HL-60 (cell line): ENCODE measurements at regions not wholly inside any gene's neighbourhood (a gene's known extent, or its start where the extent isn't known, plus 50 kb on each side); places are given as distances from the start of the nearest gene placed in this dataset.
"Not testable (repeated sequence)": the region's sequence is repeated elsewhere in the genome, so short reads cannot be mapped to it uniquely, and the experiment has no call there.

Source experiments
- DNase-seq, 2 experiments: peaks; one replicate each; pipeline ENCODE4 v3.0.0-alpha.2; 2010 to 2020; ENCODE audit warnings: low read depth in 1 of 2, low spot score in 1 of 2
- H3K27ac ChIP-seq: fragments of 250-450 bp; sonication (Bioruptor Pico); replicated peaks from 2 replicates; pipeline ENCODE4 v1.5.1; 2020; ENCODE audit warnings: mild to moderate bottlenecking, moderate library complexity
- H3K27me3 ChIP-seq: fragments of 250-450 bp; sonication (Bioruptor Pico); 2 replicates; pipeline ENCODE4 v1.5.1; 2021; ENCODE audit warnings: mild to moderate bottlenecking, moderate library complexity; ENCODE audit not compliant: insufficient read depth, poor library complexity, severe bottlenecking
- H3K4me3 ChIP-seq: replicated peaks from 2 replicates; pipeline ENCODE4 v1.5.1; 2011; ENCODE audit warnings: mild to moderate bottlenecking, control low read depth, low read length; ENCODE audit not compliant: insufficient read depth
- GABPA ChIP-seq: IDR thresholded peaks from 2 replicates; pipeline ENCODE4 v1.6.1; 2012; ENCODE audit warnings: low read depth
- POLR2AphosphoS5 ChIP-seq: IDR thresholded peaks from 2 replicates; pipeline ENCODE4 v1.6.1; 2012; ENCODE audit warnings: low read depth
- SPI1 ChIP-seq: IDR thresholded peaks from 2 replicates; pipeline ENCODE4 v1.6.1; 2012; ENCODE audit warnings: low read depth, mild to moderate bottlenecking, borderline replicate concordance
- TF ChIP-seq, protein P1 (sequence below): IDR thresholded peaks from 2 replicates; pipeline ENCODE4 v1.6.1; 2012; ENCODE audit warnings: low read depth; ENCODE audit not compliant: insufficient replicate concordance
- TF ChIP-seq, protein P2 (sequence below): IDR thresholded peaks from one replicate; pipeline ENCODE4 v1.5.1; 2011; ENCODE audit warnings: low read length, control low read depth, inconsistent platforms; ENCODE audit not compliant: insufficient read depth

DNA sequence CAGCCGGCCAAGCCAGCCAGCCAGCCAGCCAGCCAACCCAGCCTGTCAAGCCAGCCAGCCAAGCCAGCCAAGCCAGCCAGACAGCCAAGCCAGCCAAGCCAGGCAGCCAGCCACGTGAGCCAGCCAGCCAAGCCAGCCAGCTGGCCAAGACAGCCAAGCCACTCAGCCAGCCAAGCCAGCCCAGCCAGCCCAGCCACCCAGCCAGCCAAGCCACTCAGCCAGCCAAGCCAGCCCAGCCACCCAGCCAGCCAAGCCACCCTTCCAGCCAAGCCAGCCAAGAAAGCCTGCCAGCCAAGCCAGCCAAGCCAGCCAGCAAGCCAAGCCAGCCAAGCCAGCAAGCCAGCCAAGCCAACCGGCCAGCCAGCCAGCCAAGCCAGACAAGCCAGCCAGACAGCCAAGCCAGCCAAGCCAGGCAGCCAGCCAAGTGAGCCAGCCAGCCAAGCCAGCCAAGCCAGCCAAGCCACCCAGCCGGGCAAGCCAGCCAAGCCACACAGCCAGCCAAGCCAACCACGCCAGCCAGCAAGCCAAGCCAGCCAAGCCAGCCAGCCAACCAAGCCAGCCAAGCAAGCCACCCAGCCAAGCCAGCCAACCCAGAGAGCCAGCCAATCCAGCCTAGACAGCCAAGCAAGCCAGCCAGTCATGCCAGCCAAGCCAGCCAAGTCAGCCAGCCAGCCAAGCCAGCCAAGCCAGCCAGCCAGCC lies 199.5 kb downstream of the GOLGA6L6 start:
- TF ChIP-seq SPI1 (no peak), GABPA (no peak), POLR2AphosphoS5 (no peak)
- TF ChIP-seq, protein P1, sequence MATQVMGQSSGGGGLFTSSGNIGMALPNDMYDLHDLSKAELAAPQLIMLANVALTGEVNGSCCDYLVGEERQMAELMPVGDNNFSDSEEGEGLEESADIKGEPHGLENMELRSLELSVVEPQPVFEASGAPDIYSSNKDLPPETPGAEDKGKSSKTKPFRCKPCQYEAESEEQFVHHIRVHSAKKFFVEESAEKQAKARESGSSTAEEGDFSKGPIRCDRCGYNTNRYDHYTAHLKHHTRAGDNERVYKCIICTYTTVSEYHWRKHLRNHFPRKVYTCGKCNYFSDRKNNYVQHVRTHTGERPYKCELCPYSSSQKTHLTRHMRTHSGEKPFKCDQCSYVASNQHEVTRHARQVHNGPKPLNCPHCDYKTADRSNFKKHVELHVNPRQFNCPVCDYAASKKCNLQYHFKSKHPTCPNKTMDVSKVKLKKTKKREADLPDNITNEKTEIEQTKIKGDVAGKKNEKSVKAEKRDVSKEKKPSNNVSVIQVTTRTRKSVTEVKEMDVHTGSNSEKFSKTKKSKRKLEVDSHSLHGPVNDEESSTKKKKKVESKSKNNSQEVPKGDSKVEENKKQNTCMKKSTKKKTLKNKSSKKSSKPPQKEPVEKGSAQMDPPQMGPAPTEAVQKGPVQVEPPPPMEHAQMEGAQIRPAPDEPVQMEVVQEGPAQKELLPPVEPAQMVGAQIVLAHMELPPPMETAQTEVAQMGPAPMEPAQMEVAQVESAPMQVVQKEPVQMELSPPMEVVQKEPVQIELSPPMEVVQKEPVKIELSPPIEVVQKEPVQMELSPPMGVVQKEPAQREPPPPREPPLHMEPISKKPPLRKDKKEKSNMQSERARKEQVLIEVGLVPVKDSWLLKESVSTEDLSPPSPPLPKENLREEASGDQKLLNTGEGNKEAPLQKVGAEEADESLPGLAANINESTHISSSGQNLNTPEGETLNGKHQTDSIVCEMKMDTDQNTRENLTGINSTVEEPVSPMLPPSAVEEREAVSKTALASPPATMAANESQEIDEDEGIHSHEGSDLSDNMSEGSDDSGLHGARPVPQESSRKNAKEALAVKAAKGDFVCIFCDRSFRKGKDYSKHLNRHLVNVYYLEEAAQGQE = no peak
- TF ChIP-seq, protein P2, sequence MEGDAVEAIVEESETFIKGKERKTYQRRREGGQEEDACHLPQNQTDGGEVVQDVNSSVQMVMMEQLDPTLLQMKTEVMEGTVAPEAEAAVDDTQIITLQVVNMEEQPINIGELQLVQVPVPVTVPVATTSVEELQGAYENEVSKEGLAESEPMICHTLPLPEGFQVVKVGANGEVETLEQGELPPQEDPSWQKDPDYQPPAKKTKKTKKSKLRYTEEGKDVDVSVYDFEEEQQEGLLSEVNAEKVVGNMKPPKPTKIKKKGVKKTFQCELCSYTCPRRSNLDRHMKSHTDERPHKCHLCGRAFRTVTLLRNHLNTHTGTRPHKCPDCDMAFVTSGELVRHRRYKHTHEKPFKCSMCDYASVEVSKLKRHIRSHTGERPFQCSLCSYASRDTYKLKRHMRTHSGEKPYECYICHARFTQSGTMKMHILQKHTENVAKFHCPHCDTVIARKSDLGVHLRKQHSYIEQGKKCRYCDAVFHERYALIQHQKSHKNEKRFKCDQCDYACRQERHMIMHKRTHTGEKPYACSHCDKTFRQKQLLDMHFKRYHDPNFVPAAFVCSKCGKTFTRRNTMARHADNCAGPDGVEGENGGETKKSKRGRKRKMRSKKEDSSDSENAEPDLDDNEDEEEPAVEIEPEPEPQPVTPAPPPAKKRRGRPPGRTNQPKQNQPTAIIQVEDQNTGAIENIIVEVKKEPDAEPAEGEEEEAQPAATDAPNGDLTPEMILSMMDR = no peak
- no peaks in the 10 kb centered on the region for H3K27me3 ChIP-seq
- no peak for DNase-seq
- no peak overlapping the region for H3K27ac ChIP-seq
- H3K4me3 ChIP-seq = no peak overlapping the region

DNA sequence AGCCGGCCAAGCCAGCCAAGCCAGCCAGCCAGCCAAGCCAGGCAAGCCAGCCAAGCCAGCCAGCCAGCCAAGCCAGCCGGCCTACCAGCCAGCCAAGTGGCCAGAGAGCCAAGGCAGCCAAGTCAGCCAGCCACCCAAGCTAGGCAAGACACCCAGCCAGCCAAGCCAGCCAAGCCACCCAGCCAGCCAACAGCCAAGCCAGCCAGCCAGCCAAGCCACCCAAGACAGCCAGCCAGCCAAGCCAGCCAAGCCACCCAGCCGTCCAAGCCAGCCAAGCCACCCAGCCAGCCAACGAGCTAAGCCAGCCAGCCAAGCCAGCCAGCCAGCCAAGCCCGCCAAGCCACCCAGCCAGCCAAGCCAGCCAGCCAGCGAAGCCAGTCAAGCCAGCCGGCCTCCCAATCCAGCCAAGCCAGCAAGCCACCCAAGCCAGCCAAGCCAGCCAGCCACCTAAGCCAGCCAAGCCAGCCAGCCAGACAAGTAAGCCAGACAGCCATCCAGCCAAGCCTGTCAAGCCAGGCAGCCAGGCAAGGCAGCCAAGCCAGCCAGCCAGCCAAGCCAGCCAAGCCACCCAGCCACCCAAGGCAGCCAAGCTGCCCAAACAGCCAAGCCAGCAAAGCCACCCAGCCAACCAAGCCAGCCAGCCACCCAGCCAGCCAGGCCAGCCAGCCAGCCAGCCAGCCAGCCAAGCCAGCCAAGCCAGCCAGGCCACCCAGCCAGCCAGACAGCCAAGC lies 200.5 kb downstream of the GOLGA6L6 start:
- Histone ChIP-seq H3K4me3 (no peak overlapping the region), H3K27me3 (no peaks in the 10 kb centered on the region), H3K27ac (no peak overlapping the region)
- TF ChIP-seq GABPA (no peak), POLR2AphosphoS5 (no peak), SPI1 (no peak)
- TF ChIP-seq, protein P2 = no peak
- TF ChIP-seq, protein P1 = no peak
- DNase-seq = no peak

DNA sequence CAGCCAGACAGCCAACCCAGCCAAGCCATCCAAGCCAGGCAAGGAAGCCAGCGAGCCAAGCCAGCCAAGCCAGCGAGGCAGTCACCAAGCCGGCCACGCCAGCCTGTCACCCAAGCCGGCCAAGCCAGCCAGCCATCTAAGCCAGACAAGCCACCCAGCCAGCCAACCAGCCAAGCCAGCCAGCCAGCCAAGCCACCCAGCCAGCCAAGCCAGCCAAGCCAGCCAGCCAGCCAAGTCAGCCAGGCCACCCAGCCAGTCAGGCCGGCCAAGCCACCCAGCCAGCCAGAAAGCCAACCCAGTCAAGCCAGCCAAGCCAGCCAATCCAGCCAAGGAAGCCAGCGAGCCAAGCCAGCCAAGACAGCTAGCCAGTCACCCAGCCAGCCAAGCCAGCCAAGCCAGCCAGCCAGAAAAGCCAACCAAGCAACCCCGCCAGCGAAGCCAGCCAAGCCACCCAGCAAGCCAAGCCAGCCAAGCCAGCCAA lies 201.2 kb downstream of the GOLGA6L6 start:
- Histone ChIP-seq H3K27me3 (no peaks in the 10 kb centered on the region), H3K27ac (no peak overlapping the region), H3K4me3 (no peak overlapping the region)
- no peak for TF ChIP-seq POLR2AphosphoS5
- TF ChIP-seq, protein P1 = no peak
- TF ChIP-seq, protein P2 = no peak
- TF ChIP-seq SPI1 = no peak
- TF ChIP-seq GABPA = no peak
- DNase-seq = no peak

DNA sequence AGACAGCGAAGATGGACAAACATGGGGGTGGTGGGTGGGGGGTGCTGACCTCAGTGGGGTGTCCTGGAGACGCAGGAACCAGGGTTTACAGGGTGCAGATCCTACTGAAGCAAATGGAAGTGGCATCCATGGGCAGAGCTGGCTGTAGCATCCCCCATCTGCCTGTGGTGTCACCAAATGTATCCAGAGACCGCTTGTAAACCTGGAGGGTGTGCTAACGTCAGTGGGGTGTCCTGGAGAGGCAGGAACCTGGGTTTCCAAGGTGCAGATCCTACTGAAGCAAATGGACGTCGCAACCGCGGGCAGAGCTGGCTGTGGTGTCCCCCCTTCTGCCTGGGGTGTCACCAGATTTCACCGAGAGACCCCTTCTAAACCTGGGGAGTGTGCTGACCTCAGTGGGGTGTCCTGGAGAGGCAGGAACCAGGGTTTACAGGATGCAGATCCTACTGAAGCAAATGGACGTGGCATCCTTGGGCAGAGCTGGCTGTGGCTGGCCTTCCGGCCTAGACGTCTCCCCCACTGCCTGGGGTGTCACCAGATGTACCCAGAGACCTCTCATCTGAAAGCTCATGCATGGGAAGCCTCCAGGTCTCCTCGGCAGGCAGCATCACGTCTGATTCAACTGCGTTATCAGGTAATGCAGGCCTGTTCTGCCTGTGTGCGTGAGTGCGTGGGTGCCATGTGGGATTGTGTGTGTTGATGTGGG lies 202.4 kb downstream of the GOLGA6L6 start:
- DNase-seq, H3K4me3 ChIP-seq, H3K27ac ChIP-seq, H3K27me3 ChIP-seq: not testable (repeated sequence)

DNA sequence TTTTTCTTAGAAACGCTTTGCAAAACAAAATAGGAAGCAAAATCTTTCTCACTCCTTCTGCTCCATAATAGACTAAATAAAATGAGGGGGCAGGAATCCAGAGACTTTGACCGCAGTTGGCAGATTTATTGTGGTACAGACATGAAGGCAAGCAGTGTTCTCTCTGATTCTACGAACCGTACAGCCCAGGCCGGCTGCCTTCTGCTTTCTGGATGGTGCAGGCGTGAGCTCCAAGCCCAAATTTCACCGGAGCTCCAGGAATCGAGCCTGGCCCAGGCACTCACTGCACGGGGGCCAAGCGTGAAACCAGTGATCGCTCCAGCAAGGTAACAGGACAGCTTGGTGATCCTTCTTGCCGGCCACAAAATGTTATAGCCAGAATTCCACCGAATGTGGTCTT lies 202.9 kb downstream of the GOLGA6L6 start:
- H3K27me3 ChIP-seq, DNase-seq, H3K27ac ChIP-seq, H3K4me3 ChIP-seq: not testable (repeated sequence)
